ENCODE measurements at regions not wholly inside any gene's neighbourhood (a gene's known extent, or its start where the extent isn't known, plus 50 kb on each side); places are given as distances from the start of the nearest gene placed in this dataset.

DNA sequence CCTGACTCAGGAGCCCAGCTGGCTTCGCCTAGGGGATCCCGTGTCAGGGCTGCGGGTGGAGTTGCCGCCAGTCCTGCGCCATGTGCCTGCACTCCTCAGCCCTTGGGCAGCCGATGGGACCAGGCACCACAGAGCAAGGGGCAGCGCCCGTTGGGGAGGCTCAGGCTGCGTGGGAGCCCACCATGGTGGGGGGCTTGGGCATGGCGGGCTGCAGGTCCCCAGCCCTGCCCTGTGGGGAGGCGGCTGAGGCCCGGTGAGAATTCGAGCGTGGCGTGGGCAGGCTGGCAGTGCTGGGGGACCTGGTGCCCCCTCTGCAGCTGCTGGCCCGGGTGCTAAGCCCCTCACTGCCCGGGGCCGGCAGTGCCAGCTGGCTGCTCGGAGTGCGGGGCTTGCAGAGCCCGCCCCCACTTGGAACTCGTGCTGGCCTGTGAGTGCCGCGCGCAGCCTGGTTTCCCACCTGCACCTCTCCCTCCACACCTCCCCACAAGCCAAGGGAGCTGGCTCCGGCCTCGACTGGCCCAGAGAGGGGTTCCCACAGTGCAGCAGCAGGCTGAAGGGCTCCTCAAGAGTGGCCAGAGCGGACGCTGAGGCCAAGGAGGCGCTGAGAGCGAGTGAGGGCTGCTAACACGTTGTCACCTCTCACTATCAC is 135.1 kb upstream of the SEL1L start:
- DNase-seq (ENCODE audit: low read depth, low spot score) = no peak

DNA sequence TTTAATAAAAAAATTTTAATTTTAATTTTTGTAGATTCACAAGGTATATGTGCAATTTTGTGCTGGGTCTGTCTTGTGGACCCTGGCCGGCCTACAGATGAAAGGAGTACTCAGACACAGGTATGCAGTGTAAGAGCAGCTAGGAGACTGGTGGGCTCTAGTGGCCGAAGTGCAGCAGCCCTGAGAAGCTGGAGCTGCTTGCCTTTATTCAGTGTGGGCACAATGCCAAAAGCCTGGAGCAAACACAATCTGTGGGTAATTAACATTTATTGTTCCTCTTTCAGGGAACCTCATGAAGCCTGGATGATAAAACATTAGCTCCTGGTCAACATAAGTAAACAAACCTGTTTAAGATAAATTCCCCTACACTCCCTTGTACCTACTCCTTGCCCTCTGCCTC is 135.7 kb upstream of the SEL1L start:
- DNase-seq (ENCODE audit: low read depth, low spot score) = no peak

- no peak for DNase-seq (ENCODE audit: low read depth, low spot score)
Measured at GRCh38 chr14:81673930-81674329, 140.3 kb upstream of the SEL1L start.

- DNase-seq (ENCODE audit: low read depth, low spot score) = no peak
Measured at GRCh38 chr14:81676395-81676794, 142.7 kb upstream of the SEL1L start.

- DNase-seq (ENCODE audit: low read depth, low spot score) = no peak
Measured at GRCh38 chr14:81676879-81677278, 143.2 kb upstream of the SEL1L start.

DNA sequence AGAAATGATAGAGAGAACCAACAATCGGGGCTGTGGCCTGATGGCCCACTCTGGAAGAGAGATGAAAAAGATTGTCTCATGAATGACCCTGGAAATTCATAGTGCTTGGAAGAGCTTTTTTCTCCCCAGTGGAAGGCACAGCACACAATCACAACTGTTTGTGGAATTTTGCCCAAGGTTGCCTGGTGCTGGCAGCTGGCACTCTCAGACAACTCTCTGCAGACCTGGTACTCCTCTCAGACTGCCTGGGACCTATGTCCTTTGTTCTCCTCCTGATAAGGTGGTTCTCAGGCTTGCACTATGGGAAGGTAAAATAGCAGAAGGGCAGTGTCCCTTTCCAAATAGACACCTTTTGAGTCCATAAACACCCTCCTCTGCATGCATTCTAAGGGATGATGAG is 144.1 kb upstream of the SEL1L start:
- DNase-seq (ENCODE audit: low read depth, low spot score) = no peak

DNA sequence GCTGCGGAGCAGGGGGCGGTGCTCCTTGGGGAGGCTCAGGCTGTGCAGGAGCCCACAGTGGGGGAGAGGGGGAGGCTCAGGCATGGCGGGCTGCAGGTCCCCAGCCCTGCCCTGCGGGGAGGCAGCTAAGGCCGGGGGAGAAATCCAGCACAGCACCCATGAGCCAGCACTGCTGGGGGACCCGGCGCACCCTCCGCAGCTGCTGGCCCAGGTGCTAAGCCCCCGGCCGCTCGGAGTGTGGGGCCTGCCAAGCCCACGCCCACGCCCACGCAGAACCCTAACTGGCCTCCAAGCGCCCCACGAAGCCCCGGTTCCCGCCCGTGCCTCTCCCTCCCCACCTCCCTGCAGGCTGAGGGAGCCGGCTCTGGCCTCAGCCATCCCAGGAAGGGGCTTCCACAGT is 145.6 kb upstream of the SEL1L start:
- DNase-seq (ENCODE audit: low read depth, low spot score) = no peak

GRCh38 chr14:81681541-81681940 is 147.9 kb upstream of the SEL1L start:
- no peak for DNase-seq (ENCODE audit: low read depth, low spot score)

DNA sequence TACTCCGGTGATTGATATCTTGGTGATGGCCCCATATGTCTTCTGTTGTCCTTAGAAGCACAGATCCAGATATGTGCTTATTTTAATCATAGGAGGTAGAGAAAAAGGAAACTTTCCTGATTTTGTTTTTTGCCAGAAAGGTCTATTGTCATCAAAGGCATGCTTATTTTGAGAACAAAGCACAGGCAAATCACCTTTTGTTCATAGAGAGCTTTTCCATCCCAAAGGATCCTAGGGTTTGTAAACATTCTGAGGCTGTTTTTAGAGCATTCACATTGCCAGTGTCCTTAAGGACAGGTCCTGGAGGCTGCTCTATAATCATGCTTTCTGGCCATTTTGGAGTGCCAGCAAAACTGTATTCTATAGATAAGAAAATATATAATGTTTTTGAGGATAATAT is 148.5 kb upstream of the SEL1L start:
- no peak for DNase-seq (ENCODE audit: low read depth, low spot score)

- no peak for DNase-seq (ENCODE audit: low read depth, low spot score)
Measured at GRCh38 chr14:81682701-81683100, 149.0 kb upstream of the SEL1L start.

GRCh38 chr14:81684696-81685095 is 151.0 kb upstream of the SEL1L start:
- DNase-seq (ENCODE audit: low read depth, low spot score) = no peak

- DNase-seq (ENCODE audit: low read depth, low spot score) = no peak
Measured at GRCh38 chr14:81686512-81686911, 152.9 kb upstream of the SEL1L start.

DNA sequence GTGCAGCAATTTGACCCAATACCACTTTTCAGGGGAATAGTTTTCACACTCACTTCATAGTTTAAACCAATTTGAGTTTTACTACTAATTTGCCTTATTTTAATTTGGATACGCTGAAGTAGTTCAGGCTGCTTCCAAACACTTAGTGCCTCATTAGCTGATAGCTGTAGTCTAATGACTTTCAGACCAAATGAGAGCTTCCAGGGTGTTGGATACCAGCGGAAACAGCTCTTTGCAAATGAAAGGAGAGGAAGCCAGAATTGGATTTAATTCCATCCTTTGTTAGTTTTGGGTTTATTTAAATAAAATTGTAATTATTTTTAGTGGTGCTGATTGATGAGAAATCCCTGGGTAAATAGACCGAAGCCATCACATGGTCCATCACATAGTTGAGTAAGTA is 158.3 kb upstream of the SEL1L start:
- no peak for DNase-seq (ENCODE audit: low read depth, low spot score)

GRCh38 chr14:81694419-81694818 is 160.8 kb upstream of the SEL1L start:
- DNase-seq (ENCODE audit: low read depth, low spot score) = no peak

GRCh38 chr14:81709681-81710080 is 176.0 kb upstream of the SEL1L start:
- DNase-seq (ENCODE audit: low read depth, low spot score) = no peak

DNA sequence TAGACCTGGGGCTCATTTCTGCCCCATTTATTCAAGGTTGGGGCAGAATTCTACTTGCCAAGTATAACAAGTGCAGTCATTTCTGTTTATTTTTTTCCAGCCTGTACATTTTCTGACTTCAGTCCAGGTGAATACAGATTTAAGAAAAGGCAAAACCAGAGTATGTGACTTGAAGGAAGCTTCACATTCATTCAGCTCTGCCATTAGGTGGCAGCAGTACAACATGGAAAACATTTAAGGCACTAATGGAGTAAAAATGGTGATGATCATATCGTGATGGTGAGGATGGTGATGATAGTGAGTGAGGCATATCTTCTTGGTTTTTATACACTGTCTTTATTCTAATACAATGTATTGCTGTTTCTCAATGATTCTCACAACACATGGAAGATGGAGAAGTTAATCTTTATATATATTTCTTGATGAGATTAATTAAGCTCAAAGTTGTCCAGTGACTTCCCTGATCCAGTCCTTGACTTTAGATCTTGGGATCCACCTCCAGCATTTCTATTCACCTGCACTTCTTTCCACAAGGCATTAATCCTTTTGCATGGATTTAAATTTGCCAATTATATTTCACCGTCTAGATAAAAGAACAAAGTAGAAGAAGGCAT is 176.7 kb upstream of the SEL1L start:
- no peak for DNase-seq (ENCODE audit: low read depth, low spot score)

- DNase-seq (ENCODE audit: low read depth, low spot score) = no peak
Measured at GRCh38 chr14:81715731-81716130, 182.1 kb upstream of the SEL1L start.

- DNase-seq (ENCODE audit: low read depth, low spot score) = no peak
Measured at GRCh38 chr14:81716953-81717352, 183.3 kb upstream of the SEL1L start.

DNA sequence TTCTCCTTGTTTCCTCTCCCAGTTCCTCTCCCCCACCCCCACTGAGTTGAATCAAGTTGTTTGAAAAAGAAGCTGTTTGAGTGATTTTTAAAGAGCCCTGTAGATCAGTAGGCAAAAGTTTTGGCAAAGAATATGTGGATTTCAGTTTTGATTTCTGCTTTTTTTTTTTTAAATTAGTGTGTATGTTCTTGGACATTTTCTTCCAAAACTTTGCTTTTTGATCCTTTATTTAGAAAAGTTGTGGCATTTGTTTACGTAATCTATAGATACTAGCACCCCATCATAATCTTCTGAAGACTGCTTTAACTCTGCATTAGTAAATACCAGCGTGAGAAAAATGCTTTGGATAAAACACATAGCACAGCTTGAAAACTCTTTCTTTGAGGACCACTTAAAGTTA is 190.3 kb upstream of the SEL1L start:
- no peak for DNase-seq (ENCODE audit: low read depth, low spot score)

DNA sequence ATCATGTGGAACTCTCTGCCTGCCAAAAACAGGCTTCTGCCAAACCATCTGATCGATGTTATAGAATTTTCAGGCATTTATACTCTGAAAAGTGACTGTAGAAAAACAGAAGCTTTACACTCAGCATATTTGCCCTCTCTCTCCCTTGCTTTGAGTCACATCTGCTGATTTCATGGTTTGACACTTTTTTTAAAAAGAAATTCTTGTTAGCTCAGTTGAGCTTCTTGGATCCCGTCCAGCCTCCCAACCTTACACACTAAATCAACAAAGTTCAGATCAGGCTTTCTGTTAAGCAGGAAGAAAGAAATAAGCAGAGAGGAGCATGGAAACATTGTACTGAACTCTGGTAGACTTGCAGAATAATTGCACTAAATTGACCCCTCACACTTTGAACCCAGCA is 193.6 kb upstream of the SEL1L start:
- DNase-seq (ENCODE audit: low read depth, low spot score) = no peak

- DNase-seq (ENCODE audit: low read depth, low spot score) = no peak
Measured at GRCh38 chr14:81728447-81728846, 194.8 kb upstream of the SEL1L start.

- DNase-seq (ENCODE audit: low read depth, low spot score) = no peak
Measured at GRCh38 chr14:81729622-81730021, 196.0 kb upstream of the SEL1L start.

DNA sequence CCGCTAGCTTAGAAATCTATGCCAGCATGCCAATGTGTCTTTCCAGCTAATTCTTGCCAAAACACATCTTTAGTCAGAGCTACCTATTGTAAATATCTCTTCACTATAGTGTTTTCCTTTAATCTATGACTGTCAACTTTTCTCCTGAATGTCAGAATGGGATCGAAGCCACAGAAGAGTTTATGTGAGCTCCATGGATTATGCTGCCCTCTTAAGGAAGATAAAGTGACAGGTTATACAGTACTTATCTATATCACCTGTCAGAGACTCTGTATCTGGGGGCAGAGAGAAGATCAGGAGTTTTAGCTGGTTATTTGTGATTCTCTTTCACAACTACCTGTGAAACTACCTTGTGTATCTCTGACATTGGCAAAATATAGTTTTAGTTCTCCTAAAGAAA is 204.3 kb upstream of the SEL1L start:
- DNase-seq (ENCODE audit: low read depth, low spot score) = no peak
